DMS 273 treated with DMSO at 0.1 percent for 48 hours (cell line): ENCODE measurements at regions not wholly inside any gene's neighbourhood (a gene's known extent, or its start where the extent isn't known, plus 50 kb on each side); places are given as distances from the start of the nearest gene placed in this dataset.

Source experiments
- DNase-seq: peaks from one replicate; lab custom pipeline; 2025; lab: John Stamatoyannopoulos, UW

DNA sequence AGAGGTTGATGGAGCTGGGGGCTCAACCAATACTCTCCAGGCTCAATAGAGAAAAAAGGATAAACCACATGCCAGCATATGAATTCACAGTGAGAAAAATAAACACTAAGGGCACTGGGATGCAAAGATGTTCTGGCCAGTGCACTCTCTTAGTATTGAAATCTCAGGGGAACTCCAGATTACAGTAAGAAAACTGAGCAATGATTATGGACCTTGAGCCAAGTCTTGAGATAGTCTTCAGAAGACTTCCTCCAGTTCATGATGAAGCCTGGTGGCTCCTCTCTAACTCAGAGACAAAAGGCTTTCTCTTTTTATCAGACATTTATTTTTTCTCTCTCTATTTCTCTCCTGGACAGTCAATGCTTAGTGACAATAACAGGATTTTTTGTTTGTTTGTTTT is 139.8 kb upstream of the SPEF2 start:
- DNase-seq: no peak

DNA sequence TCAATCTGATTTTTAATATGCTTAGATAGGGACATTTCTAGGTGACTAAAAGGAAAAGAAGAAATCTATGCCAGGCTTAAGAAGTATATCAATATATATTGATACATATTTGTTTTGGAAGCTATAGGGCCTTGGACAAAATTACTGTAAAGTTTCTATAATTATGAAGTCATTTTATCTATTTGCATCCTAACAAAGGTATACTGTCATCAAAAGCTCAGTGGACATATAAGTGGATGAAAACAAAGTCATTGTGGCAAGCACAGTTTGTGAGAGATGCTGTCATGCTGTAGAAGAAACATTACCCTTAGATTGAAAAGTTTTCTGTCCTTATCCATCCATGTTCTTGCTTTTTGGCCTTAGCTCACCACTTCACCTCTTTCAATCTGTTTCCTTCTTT is 140.3 kb upstream of the SPEF2 start:
- no peak for DNase-seq

DNA sequence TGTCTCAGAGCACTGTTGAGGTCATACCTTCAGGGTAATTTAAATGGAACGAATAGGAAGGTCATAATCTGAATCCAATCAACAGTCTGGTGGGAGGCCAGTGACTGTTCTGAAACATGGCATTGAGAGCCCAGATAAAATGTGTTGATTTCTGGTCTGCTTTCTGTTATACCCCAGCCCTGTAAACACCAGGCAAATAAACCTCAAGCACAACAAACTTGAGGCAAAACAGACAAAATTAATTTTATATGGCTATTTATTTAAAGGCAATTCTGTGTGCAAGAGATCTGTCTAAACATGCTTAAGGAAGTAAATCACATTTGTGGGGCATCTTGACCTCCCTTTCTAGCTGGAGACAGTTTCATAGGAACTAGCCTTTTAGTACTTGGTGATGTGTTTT is 140.9 kb upstream of the SPEF2 start:
- no peak for DNase-seq

DNA sequence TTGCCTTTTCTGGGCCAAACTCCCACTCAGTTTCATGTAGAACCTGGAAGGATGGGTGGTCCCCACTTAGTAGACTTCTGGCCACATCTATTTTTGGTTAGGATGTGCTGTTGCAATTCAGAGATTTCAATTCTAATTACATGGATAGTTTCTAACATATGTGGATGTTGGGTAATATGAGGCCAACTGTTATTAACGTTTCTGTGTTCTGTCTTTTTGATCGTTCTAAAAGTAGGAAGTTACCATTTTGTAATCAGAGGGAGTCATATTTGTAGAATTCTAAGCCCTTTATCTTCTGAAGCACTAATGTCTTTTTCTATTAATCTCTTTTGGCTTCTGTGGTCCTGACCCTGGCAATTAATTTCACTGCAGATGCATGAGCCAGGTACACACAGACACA is 141.6 kb upstream of the SPEF2 start:
- DNase-seq: no peak

DNA sequence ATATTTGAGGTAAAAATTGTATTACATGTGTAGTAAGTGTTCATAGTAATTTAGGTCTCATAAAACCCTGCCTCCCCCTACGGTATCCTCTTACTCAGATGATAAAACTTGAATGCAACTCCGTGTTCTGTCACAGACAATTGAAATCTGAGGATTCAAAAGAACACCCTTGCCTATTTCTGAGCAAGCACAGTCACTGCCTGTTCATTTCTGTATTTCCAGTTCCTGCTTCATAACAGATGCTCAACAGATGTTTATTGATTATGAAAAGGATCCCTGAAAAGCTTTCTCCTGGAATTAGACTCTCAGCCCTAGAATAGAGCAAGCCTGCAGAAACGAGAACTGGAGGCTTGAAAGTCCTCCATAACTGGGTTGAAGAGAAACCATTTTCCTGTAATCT is 144.1 kb upstream of the SPEF2 start:
- no peak for DNase-seq

DNA sequence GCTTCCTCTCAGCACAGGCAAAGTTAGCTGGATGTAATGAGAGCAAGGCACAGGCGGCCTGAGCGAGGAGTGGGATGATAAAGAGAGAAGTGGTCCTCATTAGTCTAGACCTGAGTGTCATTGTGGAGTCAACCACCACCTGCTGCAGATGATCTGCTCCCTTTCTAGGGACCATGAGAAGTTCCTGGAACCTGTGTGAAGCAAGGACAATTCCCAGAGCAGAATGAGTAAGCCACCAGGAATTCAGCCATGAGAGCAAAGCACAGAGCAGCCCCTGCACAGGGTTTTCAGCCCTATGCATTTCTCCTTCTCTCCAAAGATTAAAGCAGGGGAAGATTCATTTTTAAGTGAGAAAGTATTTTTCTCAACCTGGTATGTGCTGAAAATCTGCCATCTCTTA is 146.8 kb upstream of the SPEF2 start:
- DNase-seq: no peak

DNA sequence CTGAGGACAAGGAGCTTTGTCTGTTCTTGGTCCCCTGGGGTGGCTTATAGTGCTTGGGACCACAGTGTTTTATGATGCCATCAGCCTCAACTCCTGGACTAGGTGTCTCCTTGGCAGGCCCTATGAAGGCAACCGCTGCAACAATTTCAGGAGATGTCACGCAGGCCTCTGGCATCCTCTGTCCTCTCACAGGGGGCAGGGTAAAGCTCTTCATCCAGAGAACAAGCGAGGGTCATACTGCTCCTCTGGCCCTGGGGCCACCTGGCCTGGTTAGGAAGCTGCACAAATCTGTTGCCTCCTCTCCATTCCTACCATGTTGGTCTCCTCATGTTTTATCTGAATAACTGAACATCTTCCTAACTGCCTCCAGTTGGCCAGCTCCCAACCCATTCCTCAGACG is 148.9 kb upstream of the SPEF2 start:
- no peak for DNase-seq

DNA sequence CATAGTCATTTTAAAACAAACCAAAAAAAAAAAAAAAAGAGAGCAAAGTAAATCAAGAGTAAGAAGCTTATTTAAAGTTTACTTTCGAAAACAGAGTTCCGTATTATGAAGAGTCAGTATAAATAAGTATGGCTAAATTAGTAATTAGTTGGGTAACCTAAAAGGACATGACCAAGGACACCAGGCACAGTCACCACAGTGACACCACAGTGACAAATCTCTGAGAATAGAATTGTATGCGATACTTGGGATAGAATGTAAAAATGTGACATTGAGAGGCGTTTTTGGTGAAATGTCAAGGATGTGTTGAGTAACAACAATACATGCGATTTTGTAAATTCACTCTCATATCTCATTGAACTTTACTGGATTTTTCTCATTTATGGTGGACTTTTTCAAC is 150.9 kb upstream of the SPEF2 start:
- no peak for DNase-seq

DNA sequence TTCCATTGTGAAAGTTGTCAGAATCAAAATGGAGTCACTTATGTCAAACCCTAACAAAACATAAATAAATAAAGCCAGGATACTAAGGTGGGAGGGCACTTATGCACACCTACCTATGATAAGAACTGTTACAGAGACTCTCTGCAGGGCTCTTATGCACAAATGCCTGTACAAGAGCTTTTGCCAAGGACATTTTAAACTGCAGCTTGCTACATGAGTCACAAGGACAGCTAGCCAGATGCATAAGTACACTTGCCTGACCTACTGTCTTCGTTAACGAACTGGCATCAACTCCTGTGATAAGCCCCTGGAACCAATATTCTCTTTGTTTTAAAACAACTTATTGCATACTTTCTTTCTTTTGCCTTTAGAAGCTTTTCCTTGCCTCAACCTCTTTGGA is 152.9 kb upstream of the SPEF2 start:
- no peak for DNase-seq

DNA sequence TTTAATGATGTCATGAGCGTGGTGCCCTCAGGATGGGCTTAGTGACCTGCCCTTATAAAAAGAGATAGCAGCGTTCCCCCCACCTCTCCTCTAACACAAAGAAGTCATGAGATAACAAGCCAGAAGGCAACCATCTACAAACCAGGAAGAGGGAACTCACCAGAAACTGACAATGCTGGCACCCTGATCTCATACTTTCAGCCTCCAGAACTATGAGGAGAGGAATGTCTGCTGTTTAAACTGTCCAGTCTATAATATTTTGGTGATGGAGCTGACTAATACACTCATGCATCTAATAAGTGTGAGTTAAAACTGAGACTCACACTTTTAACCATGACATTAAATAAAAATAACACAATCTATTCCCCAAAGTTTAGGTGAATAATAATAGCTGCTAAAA is 156.1 kb upstream of the SPEF2 start:
- DNase-seq: no peak

DNA sequence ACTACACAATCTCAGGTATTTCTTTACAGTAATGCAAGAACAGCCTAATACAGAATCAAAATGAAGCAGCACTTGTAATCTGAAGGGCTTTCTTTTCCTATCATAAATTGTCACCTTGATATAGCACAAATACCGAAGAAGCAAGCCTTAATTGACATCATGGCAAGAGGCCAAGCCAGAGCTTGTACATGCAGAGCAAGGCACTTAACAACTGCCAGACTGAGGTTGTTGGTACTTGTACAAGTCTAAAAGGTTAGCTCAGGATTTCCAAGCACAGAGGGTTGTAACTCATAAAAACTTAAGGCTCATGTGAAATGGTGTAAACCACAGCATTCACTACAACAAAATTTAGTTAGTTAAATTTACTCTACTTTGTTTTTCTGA is 158.8 kb upstream of the SPEF2 start:
- DNase-seq: peak; percentile 5

DNA sequence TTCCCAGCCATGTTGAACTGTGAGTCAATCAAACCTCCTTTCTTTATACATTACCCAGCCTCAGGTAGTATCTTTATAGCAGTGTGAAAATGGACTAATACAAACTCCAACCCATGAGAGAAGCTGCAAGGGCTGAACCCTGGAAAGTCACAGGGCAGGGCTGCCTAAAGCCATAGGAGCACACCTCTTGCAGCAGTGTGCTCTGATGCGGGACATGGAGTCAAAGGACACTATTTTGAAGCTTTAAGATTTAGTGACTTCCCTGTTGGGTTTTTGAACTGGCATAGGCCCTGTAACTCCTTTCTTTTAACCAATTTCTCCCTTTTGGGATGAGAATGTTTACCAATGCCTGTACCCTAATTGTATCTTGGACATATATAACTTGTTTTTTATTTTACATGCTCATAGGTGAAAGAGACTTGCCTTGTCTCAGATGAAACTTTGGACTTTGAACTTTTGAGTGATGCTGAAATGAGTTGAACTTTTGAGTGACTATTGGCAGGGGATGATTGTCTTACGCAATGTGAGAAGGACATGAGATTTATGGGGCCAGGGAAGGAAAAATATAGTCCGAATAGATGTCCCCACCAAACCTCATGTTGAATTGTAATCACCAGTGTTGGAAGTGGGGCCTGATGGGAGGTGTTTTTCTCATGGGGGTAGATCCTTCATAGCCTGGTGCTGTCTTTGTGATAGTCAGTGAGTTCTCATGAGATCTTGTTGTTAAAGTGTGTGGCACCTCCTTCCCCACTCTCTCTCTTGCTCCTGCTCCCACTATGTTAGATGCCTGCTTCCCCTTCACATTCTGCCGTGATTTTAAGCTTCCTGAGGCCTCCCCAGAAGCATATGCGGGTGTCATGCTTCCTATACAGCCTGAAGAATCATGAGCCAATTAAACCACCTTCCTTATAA is 159.5 kb upstream of the SPEF2 start:
- no peak for DNase-seq

DNA sequence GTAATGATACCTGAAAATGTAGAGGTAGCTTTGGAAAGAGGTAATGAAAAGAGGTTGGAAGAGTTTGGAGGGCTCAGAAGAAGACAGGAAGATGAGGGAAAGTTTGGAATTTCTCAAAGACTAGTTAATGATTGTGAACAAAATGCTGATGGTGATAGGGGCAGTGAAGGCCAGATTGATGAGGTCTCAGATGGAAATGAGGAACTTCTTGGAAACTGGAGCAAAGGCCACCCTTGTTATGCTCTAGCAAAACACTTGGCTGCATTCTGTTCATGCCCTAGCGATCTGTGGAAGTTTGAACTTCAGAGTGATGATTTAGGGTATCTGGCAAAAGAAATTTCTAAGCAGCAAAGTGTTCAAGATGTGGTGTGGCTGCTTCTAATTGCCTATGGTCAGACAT is 161.2 kb upstream of the SPEF2 start:
- no peak for DNase-seq

DNA sequence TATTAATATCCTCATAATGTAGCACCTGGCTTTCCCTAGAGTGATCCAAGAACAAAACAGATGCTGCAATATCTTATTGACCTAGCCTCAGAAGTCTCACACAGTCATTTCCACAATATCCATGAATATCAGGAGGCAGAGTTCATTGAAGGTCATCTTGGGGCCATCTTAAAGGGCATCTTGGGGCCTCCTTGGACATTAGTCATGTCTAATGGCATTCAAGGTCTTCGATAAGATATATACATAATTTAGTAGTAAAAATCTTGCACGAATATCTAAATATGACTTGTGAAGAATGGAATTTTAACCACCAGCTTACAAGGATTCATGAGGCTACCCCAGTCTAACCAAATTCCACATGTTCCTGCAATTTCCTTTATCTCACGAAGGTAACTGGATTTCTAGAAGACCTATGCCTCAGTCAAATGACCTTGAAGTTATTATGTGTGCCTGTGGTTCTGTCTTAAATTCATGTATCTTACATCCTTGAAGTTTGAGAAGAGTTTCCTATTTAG is 163.6 kb upstream of the SPEF2 start:
- no peak for DNase-seq

DNA sequence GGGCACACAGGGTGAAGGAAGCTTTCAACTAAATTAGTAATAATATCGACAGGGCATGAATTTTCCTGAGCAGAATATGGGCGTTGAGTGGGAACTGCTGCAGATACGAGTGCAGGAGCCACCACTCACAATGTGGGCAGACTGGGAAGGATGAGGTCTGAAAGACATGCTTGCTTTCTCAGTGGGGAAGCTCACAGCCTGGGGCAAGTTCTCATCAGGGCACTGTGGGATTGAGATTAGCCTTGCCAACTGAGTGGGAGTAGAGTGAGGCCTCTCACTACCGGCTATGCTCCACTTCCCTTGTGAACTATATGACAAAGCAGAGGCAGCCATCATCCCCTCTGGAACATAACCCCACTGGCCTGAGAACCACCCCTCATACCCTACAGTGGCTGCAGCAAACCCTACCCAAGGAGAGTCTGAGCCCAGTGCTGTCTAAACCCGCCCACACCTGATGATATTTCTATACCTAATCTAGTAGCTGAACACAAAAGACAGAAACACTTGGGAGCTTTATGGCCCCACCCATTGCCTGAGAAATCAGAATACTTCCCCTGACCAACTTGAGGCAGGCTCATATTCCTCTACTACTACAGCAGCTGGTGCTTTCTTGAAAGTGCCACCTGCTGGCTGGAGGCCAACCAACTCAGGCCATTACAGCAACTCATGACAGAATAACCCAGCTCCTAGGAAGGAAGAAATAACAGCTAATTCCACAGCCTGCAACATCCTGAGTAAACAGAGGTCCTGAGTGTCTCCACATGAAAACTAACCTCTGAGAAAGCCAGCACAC is 173.7 kb upstream of the SPEF2 start:
- DNase-seq: no peak

DNA sequence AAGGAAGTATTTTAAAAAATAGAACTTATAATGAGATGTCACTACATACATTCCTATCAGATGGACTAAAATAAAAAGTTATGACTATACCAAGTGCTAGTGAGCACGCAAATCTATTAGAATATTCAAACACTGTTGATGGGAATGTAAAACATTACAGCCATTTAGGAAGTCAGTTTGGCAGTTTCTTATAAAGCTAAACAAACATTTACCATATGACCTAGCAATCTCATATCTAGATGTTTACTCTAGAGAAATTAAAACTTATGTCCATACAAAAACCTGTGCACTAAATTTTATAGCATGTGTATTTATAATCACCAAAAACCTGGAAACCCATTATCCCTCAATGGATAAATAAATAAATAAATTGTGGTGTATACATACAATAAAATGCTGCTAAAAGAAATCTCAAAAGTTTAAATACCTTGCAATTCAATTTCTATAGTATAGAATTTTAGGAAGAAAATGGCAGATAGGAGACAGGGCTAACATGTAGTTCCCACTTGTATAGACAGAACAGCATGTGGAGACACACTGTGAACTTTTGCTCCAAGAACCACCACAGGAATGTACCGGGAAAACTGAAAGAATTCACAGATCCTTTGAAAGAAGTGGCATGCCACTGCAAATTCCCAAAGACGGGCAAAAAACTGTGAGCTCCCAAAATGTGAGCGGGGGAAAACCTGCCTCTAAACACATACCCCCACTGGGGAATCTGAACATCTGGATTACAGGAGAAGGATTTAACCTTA is 174.6 kb upstream of the SPEF2 start:
- no peak for DNase-seq

DNA sequence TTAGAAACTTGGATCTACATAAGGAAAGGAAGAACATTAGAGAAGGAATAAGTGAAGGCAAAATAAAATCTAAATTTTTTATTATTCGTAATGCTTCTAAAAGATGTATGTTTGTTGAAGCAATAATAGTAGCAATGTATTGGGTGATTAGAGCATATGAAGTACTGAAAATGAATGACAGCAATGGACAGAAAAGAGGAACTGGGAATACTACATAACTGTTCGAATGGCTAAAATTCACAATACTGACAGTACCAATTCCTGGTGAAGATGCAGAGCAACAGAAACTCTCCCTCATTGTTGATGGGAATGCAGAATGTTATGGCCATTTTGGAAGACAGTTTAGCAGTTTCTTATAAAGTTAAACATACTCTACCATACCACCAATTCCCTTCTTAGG is 177.3 kb upstream of the SPEF2 start:
- no peak for DNase-seq

DNA sequence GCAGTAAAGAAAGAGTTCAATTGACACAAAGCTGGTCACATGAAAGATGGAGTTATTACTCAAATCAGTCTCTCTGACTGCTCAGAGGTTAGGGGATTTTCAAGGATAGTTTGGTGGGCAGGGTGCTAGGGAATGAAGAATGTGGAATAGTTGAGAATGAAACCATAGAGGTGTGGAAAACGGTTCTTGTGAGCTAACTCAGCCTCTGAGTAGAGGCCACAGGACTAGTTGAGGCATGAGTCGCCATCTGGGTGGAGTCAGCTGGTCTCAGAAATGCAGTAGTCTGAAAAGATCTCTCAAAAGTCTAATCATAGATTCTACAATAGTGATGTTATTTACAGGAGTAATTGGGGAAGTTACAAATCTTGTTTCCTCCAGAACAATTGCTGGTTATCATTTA is 178.9 kb upstream of the SPEF2 start:
- no peak for DNase-seq

DNA sequence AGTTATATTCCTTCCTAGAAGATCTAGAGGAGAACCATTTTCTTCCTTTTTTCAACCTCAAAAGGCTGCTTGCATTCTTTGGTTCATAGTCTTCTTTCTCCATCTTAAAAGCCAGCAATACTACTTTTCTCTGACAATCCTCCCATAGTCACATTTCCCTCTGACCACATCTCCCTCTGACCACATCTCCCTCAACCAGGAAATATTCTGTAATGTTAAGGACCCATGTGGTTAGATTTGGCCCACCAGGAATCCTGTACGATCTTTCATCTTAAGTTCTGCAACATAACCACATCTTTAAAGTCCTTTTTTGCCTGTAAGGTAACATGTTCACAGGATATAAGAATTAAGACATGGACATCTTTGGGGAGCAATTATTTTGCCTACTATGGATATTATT is 179.4 kb upstream of the SPEF2 start:
- no peak for DNase-seq

DNA sequence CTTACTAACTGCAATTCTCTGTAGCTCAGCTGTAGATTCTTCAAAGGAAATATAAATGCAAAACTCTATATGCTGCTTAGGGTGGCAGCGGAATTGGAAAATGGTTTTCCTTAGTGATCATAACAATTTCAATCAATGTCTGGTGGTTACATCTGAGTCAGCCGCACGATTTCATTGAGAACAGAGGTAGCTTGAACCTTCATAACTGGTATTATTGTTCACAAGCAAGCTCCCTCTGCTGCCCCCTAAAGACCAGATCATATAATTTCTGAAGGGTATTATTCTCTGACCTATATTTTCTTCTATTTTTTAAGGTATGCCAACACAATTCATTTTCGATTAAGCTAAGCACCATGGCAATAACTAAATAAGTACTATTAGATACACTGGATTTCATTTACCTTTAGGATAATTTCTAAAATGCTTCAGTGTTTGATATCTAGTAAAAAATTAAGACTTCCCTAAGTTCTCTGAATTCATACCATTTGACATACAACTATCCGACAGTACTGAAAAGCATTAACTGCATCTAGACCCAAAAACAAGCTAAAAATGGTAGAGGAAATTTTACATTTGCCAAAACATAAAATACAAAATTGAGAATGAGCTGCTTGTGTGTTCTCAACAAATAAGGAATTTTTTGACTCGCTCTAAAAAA is 181.1 kb upstream of the SPEF2 start:
- peak; percentile 4 for DNase-seq

DNA sequence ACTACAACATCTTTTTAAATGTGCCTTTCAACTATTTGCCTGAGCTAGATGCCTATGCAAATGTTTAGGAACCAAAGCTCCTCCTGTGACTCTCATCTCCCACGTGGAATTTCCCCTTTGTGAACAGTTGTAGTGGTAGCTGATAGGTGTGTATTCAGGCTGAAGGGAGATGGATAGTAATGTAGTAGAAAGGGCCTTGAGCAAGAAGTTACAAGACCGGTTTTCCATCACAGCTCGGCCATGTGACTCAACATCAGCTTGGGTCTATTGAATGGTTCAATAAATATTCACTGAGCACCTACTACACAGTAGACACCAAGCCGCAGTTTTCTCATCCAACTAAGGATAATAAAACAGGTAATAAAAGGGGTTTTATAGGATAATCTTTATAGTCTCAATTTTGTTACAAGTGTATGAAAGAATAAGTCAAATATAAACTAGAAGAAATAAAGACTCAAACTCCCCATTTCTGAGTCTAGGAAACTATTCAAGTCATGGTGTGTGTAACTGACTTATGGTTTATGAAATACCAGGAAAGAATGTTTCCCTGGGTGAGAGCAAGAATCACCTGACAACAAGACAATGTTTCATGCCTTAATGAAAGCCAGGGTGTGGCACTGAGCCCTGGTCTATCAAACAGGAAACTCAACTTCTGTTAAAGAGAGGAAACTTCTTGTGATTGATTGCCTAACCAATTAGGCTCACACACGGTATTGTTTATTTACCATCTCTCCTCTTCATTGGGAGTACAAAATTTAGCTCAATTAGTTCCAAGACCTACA is 187.1 kb upstream of the SPEF2 start:
- no peak for DNase-seq
